Thymus (tissue), 11 donors: ENCODE measurements at regions not wholly inside any gene's neighbourhood (a gene's known extent, or its start where the extent isn't known, plus 50 kb on each side); places are given as distances from the start of the nearest gene placed in this dataset.

Experiments used
- DNase-seq, 9 donors: peaks; one replicate each; pipeline ENCODE4 v3.0.0-alpha.2; 2013; ENCODE audit warnings: low spot score in 9 of 9, low read depth in 6 of 9, missing footprints in 1 of 9
- H3K27ac ChIP-seq, 2 donors: one replicate each; pipeline ENCODE4 v1.5.1; 2013; ENCODE audit warnings: control low read depth in 1 of 2, low read depth in 1 of 2, low read length in 1 of 2, mild to moderate bottlenecking in 1 of 2, moderate library complexity in 1 of 2
- H3K27me3 ChIP-seq, 2 donors: one replicate each; pipeline ENCODE4 v1.5.1; 2013; ENCODE audit warnings: low read length in 1 of 2; ENCODE audit not compliant: control insufficient read depth in 2 of 2, insufficient read depth in 1 of 2
- H3K36me3 ChIP-seq, 2 donors: one replicate each; pipeline ENCODE4 v1.5.1; 2013; ENCODE audit warnings: low read length in 1 of 2, mild to moderate bottlenecking in 1 of 2, moderate library complexity in 1 of 2; ENCODE audit not compliant: control insufficient read depth in 2 of 2, insufficient read depth in 2 of 2
- H3K4me1 ChIP-seq, 2 donors: one replicate each; pipeline ENCODE4 v1.5.1; 2013; ENCODE audit warnings: low read length in 2 of 2; ENCODE audit not compliant: control insufficient read depth in 2 of 2, insufficient read depth in 2 of 2
- H3K4me3 ChIP-seq, 2 donors: one replicate each; pipeline ENCODE4 v1.5.1; 2013; ENCODE audit warnings: low read length in 2 of 2, control low read depth in 1 of 2, mild to moderate bottlenecking in 1 of 2
- H3K9me3 ChIP-seq, 2 donors: one replicate each; pipeline ENCODE4 v1.5.1; 2013; ENCODE audit warnings: low read length in 1 of 2, mild to moderate bottlenecking in 1 of 2; ENCODE audit not compliant: control insufficient read depth in 2 of 2, insufficient read depth in 1 of 2
- WGBS: extraction: QIAGEN DNeasy Blood & Tissue Kit; methylation state at CpG from one replicate; pipeline ENCODE4 v1.1.7; 2013; 5-methylcytosine and 5-hydroxymethylcytosine counted together
- donor health status: healthy.

- DNase-seq = no peak
- H3K4me3 ChIP-seq = no peak overlapping the region
- no peaks in the 10 kb centered on the region for H3K9me3 ChIP-seq
- H3K4me1 ChIP-seq = no peaks in the 10 kb centered on the region
- WGBS = 90% methylated on average over 6 of the region's 6 CpGs
- no peaks in the 10 kb centered on the region for H3K36me3 ChIP-seq
- H3K27me3 ChIP-seq = no peaks in the 10 kb centered on the region
- H3K27ac ChIP-seq = no peak overlapping the region
Observed at GRCh38 chr4:19650903-19651864, 600.5 kb upstream of the SLIT2 start.

- no peaks in the 10 kb centered on the region for H3K27me3 ChIP-seq
- no peaks in the 10 kb centered on the region for H3K9me3 ChIP-seq
- WGBS = 92% methylated on average over 1 of the region's 1 CpG
- H3K36me3 ChIP-seq = no peaks in the 10 kb centered on the region
- H3K4me1 ChIP-seq = no peaks in the 10 kb centered on the region
- DNase-seq = no peak
- H3K27ac ChIP-seq = no peak overlapping the region
- H3K4me3 ChIP-seq = no peak overlapping the region
Observed at GRCh38 chr4:19645589-19645988, 606.1 kb upstream of the SLIT2 start.

- H3K27me3 ChIP-seq = no peaks in the 10 kb centered on the region
- no peaks in the 10 kb centered on the region for H3K9me3 ChIP-seq
- H3K4me1 ChIP-seq = no peaks in the 10 kb centered on the region
- H3K36me3 ChIP-seq = no peaks in the 10 kb centered on the region
- H3K4me3 ChIP-seq = no peak overlapping the region
- no peak for DNase-seq
- no peak overlapping the region for H3K27ac ChIP-seq
Observed at GRCh38 chr4:19636451-19636850, 615.3 kb upstream of the SLIT2 start.

GRCh38 chr4:19631814-19632213, 619.9 kb upstream of the SLIT2 start:
- H3K4me1 ChIP-seq = no peaks in the 10 kb centered on the region
- 93% methylated on average over 1 of the region's 1 CpG for WGBS
- no peaks in the 10 kb centered on the region for H3K9me3 ChIP-seq
- H3K36me3 ChIP-seq = no peaks in the 10 kb centered on the region
- no peaks in the 10 kb centered on the region for H3K27me3 ChIP-seq
- no peak overlapping the region for H3K4me3 ChIP-seq
- DNase-seq = no peak
- H3K27ac ChIP-seq = no peak overlapping the region

- no peaks in the 10 kb centered on the region for H3K4me1 ChIP-seq
- H3K27me3 ChIP-seq = no peaks in the 10 kb centered on the region
- no peaks in the 10 kb centered on the region for H3K36me3 ChIP-seq
- H3K9me3 ChIP-seq = no peaks in the 10 kb centered on the region
- no peak overlapping the region for H3K4me3 ChIP-seq
- DNase-seq = no peak
- WGBS = 96% methylated on average over 1 of the region's 1 CpG
- H3K27ac ChIP-seq = no peak overlapping the region
Observed at GRCh38 chr4:19623866-19624265, 627.8 kb upstream of the SLIT2 start.

GRCh38 chr4:19615086-19615689, 636.5 kb upstream of the SLIT2 start:
- DNase-seq = no peak
- Histone ChIP-seq H3K9me3 (peaks cover 0 to 12% of the 10 kb centered on the region in 2 donors), H3K4me1 (no peaks in the 10 kb centered on the region), H3K27me3 (no peaks in the 10 kb centered on the region), H3K4me3 (no peak overlapping the region), H3K27ac (no peak overlapping the region), H3K36me3 (no peaks in the 10 kb centered on the region)
- 94% methylated on average over 5 of the region's 5 CpGs for WGBS

- H3K4me1 ChIP-seq = no peaks in the 10 kb centered on the region
- no peak for DNase-seq
- H3K27ac ChIP-seq = no peak overlapping the region
- H3K4me3 ChIP-seq = no peak overlapping the region
- H3K9me3 ChIP-seq = peaks cover 0 to 12% of the 10 kb centered on the region in 2 donors
- H3K27me3 ChIP-seq = no peaks in the 10 kb centered on the region
- H3K36me3 ChIP-seq = no peaks in the 10 kb centered on the region
- WGBS = 89% methylated on average over 1 of the region's 1 CpG
Observed at GRCh38 chr4:19614171-19614570, 637.5 kb upstream of the SLIT2 start.

GRCh38 chr4:19596342-19596741, 655.4 kb upstream of the SLIT2 start:
- H3K27ac ChIP-seq = no peak overlapping the region
- 75% methylated on average over 2 of the region's 2 CpGs for WGBS
- H3K4me3 ChIP-seq = no peak overlapping the region
- H3K9me3 ChIP-seq = no peaks in the 10 kb centered on the region
- no peak for DNase-seq
- H3K27me3 ChIP-seq = no peaks in the 10 kb centered on the region
- no peaks in the 10 kb centered on the region for H3K4me1 ChIP-seq
- H3K36me3 ChIP-seq = no peaks in the 10 kb centered on the region

- no peak overlapping the region for H3K4me3 ChIP-seq
- no peaks in the 10 kb centered on the region for H3K27me3 ChIP-seq
- no peaks in the 10 kb centered on the region for H3K36me3 ChIP-seq
- DNase-seq = no peak
- no peaks in the 10 kb centered on the region for H3K4me1 ChIP-seq
- no peak overlapping the region for H3K27ac ChIP-seq
- WGBS = 93% methylated on average over 3 of the region's 3 CpGs
- H3K9me3 ChIP-seq = no peaks in the 10 kb centered on the region
Observed at GRCh38 chr4:19592391-19592790, 659.3 kb upstream of the SLIT2 start.
